Prostate gland (tissue), 2 donors: ENCODE measurements at regions not wholly inside any gene's neighbourhood (a gene's known extent, or its start where the extent isn't known, plus 50 kb on each side); places are given as distances from the start of the nearest gene placed in this dataset.

Experiments
- CTCF ChIP-seq, 4 experiments: fragments of 200-600 bp in 2 of 4; fragments of 450-650 bp in 2 of 4; sonication (generic) in 2 of 4; IDR thresholded peaks; 1 replicate in 3 of 4; 2 replicates in 1 of 4; pipeline ENCODE4 v1.5.1; 2016 to 2019; ENCODE audit warnings: antibody characterized with exemption in 4 of 4, mild to moderate bottlenecking in 2 of 4, moderate library complexity in 2 of 4
- POLR2A ChIP-seq: fragments of 450-650 bp; IDR thresholded peaks from one replicate; pipeline ENCODE4 v1.6.1; 2016; ENCODE audit warnings: antibody characterized with exemption, mild to moderate bottlenecking
- POLR2AphosphoS5 ChIP-seq: sonication (generic); formaldehyde crosslinking; IDR thresholded peaks from one replicate; pipeline ENCODE4 v1.6.1; 2017; ENCODE audit warnings: antibody characterized with exemption

DNA sequence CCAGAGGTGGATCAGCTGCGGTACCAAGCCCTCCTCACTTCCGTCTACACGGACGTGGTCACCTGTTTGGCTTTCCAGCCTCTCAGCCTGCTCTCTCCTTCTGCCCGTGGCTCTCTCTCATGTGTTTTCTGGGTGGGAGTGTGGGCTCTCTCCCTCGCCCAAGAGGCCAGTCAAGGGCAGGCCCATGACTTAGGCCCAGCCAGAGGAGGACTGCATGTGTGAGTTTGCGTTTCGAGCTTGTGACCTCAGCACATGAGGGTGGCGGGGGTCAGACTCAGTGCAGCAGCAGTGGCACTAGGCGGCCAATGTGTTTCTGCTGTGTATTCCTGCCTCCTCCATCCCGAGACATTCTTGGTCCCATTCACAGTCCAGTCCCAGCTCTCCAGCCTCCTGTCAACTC, 82.5 kb upstream of the SMIM23 start:
- TF ChIP-seq CTCF (IDR thresholded peaks at IDR 0.05) (no peak), POLR2A (no peak), POLR2AphosphoS5 (no peak)
